ENCODE measurements at regions not wholly inside any gene's neighbourhood (a gene's known extent, or its start where the extent isn't known, plus 50 kb on each side); places are given as distances from the start of the nearest gene placed in this dataset.

- TF ChIP-seq CTCF (IDR thresholded peaks at IDR 0.05) = no peak
- no peak for TF ChIP-seq POLR2A (IDR thresholded peaks at IDR 0.05)
Observed at GRCh38 chr1:4603295-4604110, 50.9 kb upstream of the AJAP1 start.

Measured in tibial nerve (tissue), 3 donors.